HG03460 (cell line): ENCODE measurements at regions not wholly inside any gene's neighbourhood (a gene's known extent, or its start where the extent isn't known, plus 50 kb on each side); places are given as distances from the start of the nearest gene placed in this dataset.
"Not testable (repeated sequence)": the region's sequence is repeated elsewhere in the genome, so short reads cannot be mapped to it uniquely, and the experiment has no call there.

Experiments
- ATAC-seq: cut with Tn5 transposase; IDR thresholded peaks from one replicate; pipeline ENCODE4 v1.9.1; 2021; ENCODE audit not compliant: unreplicated experiment

- ATAC-seq: no peak
Observed at GRCh38 chr6:117761610-117762009, 86.3 kb downstream of the NUS1 start.

DNA sequence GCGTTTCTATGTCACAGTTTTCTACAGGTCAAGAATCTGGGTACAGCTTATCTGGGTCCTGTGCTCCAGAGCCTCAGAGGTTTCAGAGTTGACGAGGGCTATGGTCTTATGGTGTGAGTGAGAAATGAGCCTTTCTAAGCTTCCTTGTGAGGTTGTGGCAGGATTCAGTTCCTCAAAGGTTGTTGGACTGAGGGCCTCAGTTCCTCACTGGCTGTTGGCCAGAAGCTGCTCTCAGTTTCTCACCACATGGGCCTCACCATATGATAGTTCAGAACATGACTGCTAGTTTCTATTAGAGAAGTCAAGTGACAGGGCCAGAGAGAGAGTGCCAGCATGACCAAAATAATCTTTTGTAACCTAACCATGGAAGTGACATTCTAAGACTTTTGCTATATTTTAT, 96.1 kb downstream of the NUS1 start:
- ATAC-seq: peak; percentile 97

GRCh38 chr6:117776441-117776840, 101.2 kb downstream of the NUS1 start:
- no peak for ATAC-seq

DNA sequence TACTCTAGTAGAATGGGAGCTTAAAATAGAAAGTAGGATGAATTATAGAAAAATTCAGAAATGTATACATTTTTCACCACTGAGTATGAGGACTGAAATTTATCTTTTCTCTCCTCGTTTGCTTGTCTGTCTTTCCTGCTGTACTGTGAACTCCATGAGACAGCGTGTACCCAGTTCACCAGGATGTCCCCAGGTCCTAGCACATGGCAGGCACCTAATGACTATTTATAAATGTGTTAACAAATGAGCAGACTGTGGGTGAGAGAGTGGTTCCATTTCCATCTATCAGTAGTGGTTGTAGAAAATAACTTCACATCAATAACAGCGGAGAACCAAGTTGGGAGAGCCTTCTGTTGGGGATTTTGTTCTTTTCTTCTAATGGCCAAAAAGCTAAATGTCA, 106.3 kb downstream of the NUS1 start:
- no peak for ATAC-seq

DNA sequence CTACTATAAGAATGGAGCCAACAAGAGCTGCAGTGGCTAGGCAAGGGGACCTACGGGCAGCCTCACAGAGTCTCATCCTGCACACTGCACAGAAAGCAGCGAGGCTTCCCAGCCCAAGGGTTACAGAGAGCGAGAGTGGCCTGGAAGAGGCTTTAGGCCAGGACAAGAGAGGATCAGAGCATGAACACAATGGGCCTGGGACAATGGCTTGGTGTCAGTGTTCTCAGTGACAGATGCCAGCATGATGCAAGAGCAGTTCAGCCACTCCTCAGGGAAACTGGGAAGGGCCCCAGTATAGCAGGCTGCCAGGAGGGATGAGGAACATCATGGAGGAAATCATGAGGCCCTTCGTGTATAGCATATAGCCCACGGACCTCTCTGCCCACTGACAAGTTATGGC, 108.0 kb downstream of the NUS1 start:
- ATAC-seq: no peak

- ATAC-seq: no peak
Observed at GRCh38 chr6:117791012-117791411, 115.7 kb downstream of the NUS1 start.

GRCh38 chr6:117795234-117795633, 111.8 kb upstream of the SLC35F1 start:
- no peak for ATAC-seq

DNA sequence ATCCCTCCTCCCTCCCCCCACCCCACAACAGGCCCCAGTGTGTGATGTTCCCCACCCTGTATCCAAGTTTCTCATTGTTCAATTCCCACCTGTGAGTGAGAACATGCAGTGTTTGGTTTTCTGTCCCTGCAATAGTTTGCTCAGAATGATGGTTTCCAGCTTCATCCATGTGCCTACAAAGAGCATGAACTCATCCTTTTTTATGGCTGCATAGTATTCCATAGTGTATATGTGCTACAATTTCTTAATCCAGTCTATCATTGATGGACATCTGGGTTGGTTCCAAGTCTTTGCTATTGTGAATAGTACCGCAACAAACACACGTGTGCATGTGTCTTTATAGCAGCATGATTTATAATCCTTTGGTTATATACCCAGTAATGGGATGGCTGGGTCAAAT, 108.2 kb upstream of the SLC35F1 start:
- not testable (repeated sequence) for ATAC-seq

GRCh38 chr6:117810269-117810668, 96.8 kb upstream of the SLC35F1 start:
- ATAC-seq: no peak

DNA sequence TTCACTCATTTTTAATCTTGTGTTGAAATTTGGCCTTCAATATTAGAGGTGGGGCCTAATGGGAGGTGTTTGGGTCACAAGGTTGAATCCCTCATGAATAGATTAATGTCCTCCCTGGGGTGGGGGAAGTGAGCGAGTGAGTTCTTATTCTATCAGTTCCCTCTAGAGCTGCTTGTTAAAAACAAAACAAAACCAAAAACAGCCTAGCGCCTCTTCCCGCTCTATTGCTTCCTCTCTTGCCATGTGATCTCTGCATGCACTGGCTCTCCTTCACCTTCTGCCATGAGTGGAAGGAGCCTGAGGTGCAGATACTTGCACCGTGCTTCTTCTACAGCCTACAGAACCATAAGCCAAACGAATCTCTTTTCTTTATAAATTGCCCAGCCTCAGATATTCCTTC, 89.6 kb upstream of the SLC35F1 start:
- ATAC-seq: no peak

- ATAC-seq: no peak
Observed at GRCh38 chr6:117817992-117818391, 89.1 kb upstream of the SLC35F1 start.

- ATAC-seq: no peak
Observed at GRCh38 chr6:117818449-117818848, 88.6 kb upstream of the SLC35F1 start.

- no peak for ATAC-seq
Observed at GRCh38 chr6:117829594-117830319, 77.3 kb upstream of the SLC35F1 start.

- no peak for ATAC-seq
Observed at GRCh38 chr6:117837261-117837660, 69.8 kb upstream of the SLC35F1 start.

GRCh38 chr6:117840541-117840983, 66.5 kb upstream of the SLC35F1 start:
- no peak for ATAC-seq

GRCh38 chr6:117847912-117848311, 59.2 kb upstream of the SLC35F1 start:
- no peak for ATAC-seq

- no peak for ATAC-seq
Observed at GRCh38 chr6:117849087-117849486, 58.0 kb upstream of the SLC35F1 start.
